BLaER1 treated with 17β-estradiol and CSF1 and Interleukin-3, amounts not matched to agents 10 nM and 100 nM (cell line): ENCODE measurements at regions not wholly inside any gene's neighbourhood (a gene's known extent, or its start where the extent isn't known, plus 50 kb on each side); places are given as distances from the start of the nearest gene placed in this dataset.

ENCODE experiments used
- H3K27ac ChIP-seq, 11 experiments: shearing (Covaris generic); formaldehyde crosslinking; 2 replicates each; pipeline ENCODE4 v1.8.1; 2022
- H3K27me3 ChIP-seq, 11 experiments: shearing (Covaris generic); formaldehyde crosslinking; 2 replicates each; pipeline ENCODE4 v1.8.1; 2022
- H3K36me3 ChIP-seq, 11 experiments: shearing (Covaris generic); formaldehyde crosslinking; 2 replicates each; pipeline ENCODE4 v1.8.1; 2022
- H3K4me1 ChIP-seq, 10 experiments: shearing (Covaris generic); formaldehyde crosslinking; 2 replicates each; pipeline ENCODE4 v1.8.1; 2022
- H3K4me2 ChIP-seq, 11 experiments: shearing (Covaris generic); formaldehyde crosslinking; 2 replicates each; pipeline ENCODE4 v1.8.1; 2022
- H3K4me3 ChIP-seq, 10 experiments: shearing (Covaris generic); formaldehyde crosslinking; 2 replicates each; pipeline ENCODE4 v1.8.1; 2022
- H3K9ac ChIP-seq, 11 experiments: shearing (Covaris generic); formaldehyde crosslinking; 2 replicates each; pipeline ENCODE4 v1.8.1; 2022
- H3K9me3 ChIP-seq, 11 experiments: shearing (Covaris generic); formaldehyde crosslinking; replicated peaks in 1 of 11; 2 replicates each; pipeline ENCODE4 v1.8.1; 2022
- H4K20me1 ChIP-seq, 11 experiments: shearing (Covaris generic); formaldehyde crosslinking; 2 replicates each; pipeline ENCODE4 v1.8.1; 2022
- Cebpa-rat ChIP-seq, 11 experiments: shearing (Covaris generic); IDR thresholded peaks; 2 replicates each; pipeline ENCODE4 v1.8.1; 2022

GRCh38 chr21:35850542-35851103, 209.7 kb downstream of the SETD4 start:
- H3K4me1 ChIP-seq = peaks cover 0 to 73% (median 5%) of the 10 kb centered on the region in 10 experiments; a peak in 9 of 20 replicates
- H3K9me3 ChIP-seq = no peaks in the 10 kb centered on the region

GRCh38 chr21:35850029-35850428, 210.3 kb downstream of the SETD4 start:
- Histone ChIP-seq H3K27ac (peak overlapping the region in 4 of 11 experiments; percentile 55 to 86 (median 76); a peak in 9 of 22 replicates), H3K9ac (peak overlapping the region in 4 of 11 experiments; percentile 43 to 78 (median 74); a peak in 7 of 22 replicates), H3K4me3 (peak overlapping the region in 2 of 10 experiments; percentile 14 to 18; a peak in 1 of 20 replicates), H4K20me1 (no peaks in the 10 kb centered on the region), H3K27me3 (no peaks in the 10 kb centered on the region), H3K4me1 (peaks cover 0 to 67% (median 5%) of the 10 kb centered on the region in 10 experiments; a peak in 9 of 20 replicates), H3K9me3 (no peaks in the 10 kb centered on the region), H3K36me3 (no peaks in the 10 kb centered on the region), H3K4me2 (peak overlapping the region in 6 of 11 experiments; percentile 4 to 92 (median 60); a peak in 10 of 22 replicates)
- no peak for TF ChIP-seq Cebpa-rat (IDR thresholded peaks at IDR 0.05)

More at GRCh38 chr21:35850542-35851103, 209.7 kb downstream of the SETD4 start:
- Histone ChIP-seq H3K9ac (peak overlapping the region in 4 of 11 experiments; percentile 43 to 78 (median 74); a peak in 7 of 22 replicates), H3K4me2 (peak overlapping the region in 6 of 11 experiments; percentile 4 to 92 (median 60); a peak in 10 of 22 replicates), H4K20me1 (no peaks in the 10 kb centered on the region), H3K4me3 (peak overlapping the region in 2 of 10 experiments; percentile 14 to 18; a peak in 1 of 20 replicates), H3K27me3 (no peaks in the 10 kb centered on the region), H3K36me3 (no peaks in the 10 kb centered on the region), H3K27ac (peak overlapping the region in 5 of 11 experiments; percentile 29 to 86 (median 70); a peak in 10 of 22 replicates)
- no peak for TF ChIP-seq Cebpa-rat (IDR thresholded peaks at IDR 0.05)

- H3K27ac ChIP-seq = peak overlapping the region in 3 of 11 experiments; percentile 70 to 86 (median 83); a peak in 4 of 22 replicates
- peak overlapping the region in 1 of 11 experiments; percentile 78; a peak in 1 of 22 replicates for H3K9ac ChIP-seq
- no peak overlapping the region for H3K4me3 ChIP-seq
- no peaks in the 10 kb centered on the region for H3K36me3 ChIP-seq
- H3K9me3 ChIP-seq = no peaks in the 10 kb centered on the region
- no peak for TF ChIP-seq Cebpa-rat (IDR thresholded peaks at IDR 0.05)
- no peaks in the 10 kb centered on the region for H3K27me3 ChIP-seq
- H3K4me2 ChIP-seq = peak overlapping the region in 3 of 11 experiments; percentile 79 to 92 (median 88); a peak in 5 of 22 replicates
- H4K20me1 ChIP-seq = no peaks in the 10 kb centered on the region
- peaks cover 0 to 58% (median 5%) of the 10 kb centered on the region in 10 experiments; a peak in 9 of 20 replicates for H3K4me1 ChIP-seq
These were observed 211.2 kb downstream of the SETD4 start for GRCh38 chr21:35849144-35849543.

- no peaks in the 10 kb centered on the region for H3K27me3 ChIP-seq
- H3K9ac ChIP-seq = no peak overlapping the region
- H4K20me1 ChIP-seq = no peaks in the 10 kb centered on the region
- no peaks in the 10 kb centered on the region for H3K36me3 ChIP-seq
- no peak overlapping the region for H3K4me2 ChIP-seq
- H3K4me3 ChIP-seq = no peak overlapping the region
- no peak overlapping the region for H3K27ac ChIP-seq
- H3K9me3 ChIP-seq = no peaks in the 10 kb centered on the region
- H3K4me1 ChIP-seq = peaks cover 0 to 23% (median 13%) of the 10 kb centered on the region in 10 experiments; a peak in 15 of 20 replicates
- TF ChIP-seq Cebpa-rat (IDR thresholded peaks at IDR 0.05) = no peak
These were observed 216.2 kb downstream of the SETD4 start for GRCh38 chr21:35843911-35844667.

GRCh38 chr21:35840949-35841348, 219.4 kb downstream of the SETD4 start:
- no peaks in the 10 kb centered on the region for H3K27me3 ChIP-seq
- H3K4me2 ChIP-seq = peak overlapping the region in 3 of 11 experiments; percentile 10 to 35 (median 33); a peak in 4 of 22 replicates
- no peaks in the 10 kb centered on the region for H3K9me3 ChIP-seq
- peak overlapping the region in 5 of 11 experiments; percentile 6 to 20 (median 13); a peak in 3 of 22 replicates for H3K27ac ChIP-seq
- peaks cover 0 to 20% (median 13%) of the 10 kb centered on the region in 10 experiments; a peak in 15 of 20 replicates for H3K4me1 ChIP-seq
- no peak for TF ChIP-seq Cebpa-rat (IDR thresholded peaks at IDR 0.05)
- no peaks in the 10 kb centered on the region for H4K20me1 ChIP-seq
- no peak overlapping the region for H3K4me3 ChIP-seq
- H3K9ac ChIP-seq = peak overlapping the region in 1 of 11 experiments; percentile 9; a peak in 2 of 22 replicates
- H3K36me3 ChIP-seq = no peaks in the 10 kb centered on the region

GRCh38 chr21:35840197-35840799, 220.0 kb downstream of the SETD4 start:
- Histone ChIP-seq H3K9me3 (no peaks in the 10 kb centered on the region), H3K4me3 (no peak overlapping the region), H3K27me3 (no peaks in the 10 kb centered on the region), H3K9ac (no peak overlapping the region), H3K36me3 (no peaks in the 10 kb centered on the region), H3K4me2 (peak overlapping the region in 6 of 11 experiments; percentile 1 to 68 (median 32); a peak in 4 of 22 replicates), H3K4me1 (peaks cover 0 to 20% (median 13%) of the 10 kb centered on the region in 10 experiments; a peak in 15 of 20 replicates), H3K27ac (peak overlapping the region in 2 of 11 experiments; percentile 8 to 17; a peak in 3 of 22 replicates), H4K20me1 (no peaks in the 10 kb centered on the region)
- no peak for TF ChIP-seq Cebpa-rat (IDR thresholded peaks at IDR 0.05)

GRCh38 chr21:35838987-35839763, 221.2 kb downstream of the SETD4 start:
- peak overlapping the region in 5 of 11 experiments; percentile 1 to 68 (median 30); a peak in 6 of 22 replicates for H3K4me2 ChIP-seq
- H3K27ac ChIP-seq = peak overlapping the region in 2 of 11 experiments; percentile 4 to 8; a peak in 1 of 22 replicates
- TF ChIP-seq Cebpa-rat (IDR thresholded peaks at IDR 0.05) = no peak
- no peaks in the 10 kb centered on the region for H3K36me3 ChIP-seq
- no peaks in the 10 kb centered on the region for H4K20me1 ChIP-seq
- H3K4me1 ChIP-seq = peaks cover 0 to 23% (median 13%) of the 10 kb centered on the region in 10 experiments; a peak in 15 of 20 replicates
- H3K9me3 ChIP-seq = no peaks in the 10 kb centered on the region
- no peak overlapping the region for H3K4me3 ChIP-seq
- H3K9ac ChIP-seq = no peak overlapping the region; a peak in 1 of 22 replicates
- no peaks in the 10 kb centered on the region for H3K27me3 ChIP-seq

- no peak for TF ChIP-seq Cebpa-rat (IDR thresholded peaks at IDR 0.05)
These were observed 222.0 kb downstream of the SETD4 start for GRCh38 chr21:35838350-35838749.

More at GRCh38 chr21:35838350-35838749, 222.0 kb downstream of the SETD4 start:
- no peaks in the 10 kb centered on the region for H4K20me1 ChIP-seq
- no peak overlapping the region for H3K4me3 ChIP-seq
- H3K9me3 ChIP-seq = no peaks in the 10 kb centered on the region
- peaks cover 0 to 30% (median 16%) of the 10 kb centered on the region in 10 experiments; a peak in 15 of 20 replicates for H3K4me1 ChIP-seq
- no peak overlapping the region for H3K27ac ChIP-seq
- no peaks in the 10 kb centered on the region for H3K36me3 ChIP-seq
- H3K4me2 ChIP-seq = no peak overlapping the region
- no peaks in the 10 kb centered on the region for H3K27me3 ChIP-seq
- H3K9ac ChIP-seq = no peak overlapping the region
